ENCODE measurements at regions not wholly inside any gene's neighbourhood (a gene's known extent, or its start where the extent isn't known, plus 50 kb on each side); places are given as distances from the start of the nearest gene placed in this dataset.

GRCh38 chr6:44682987-44683779 is 295.7 kb downstream of the CDC5L start:
- no peak for DNase-seq

- no peak for DNase-seq
Measured at GRCh38 chr6:44685213-44685612, 297.7 kb downstream of the CDC5L start.

- DNase-seq = no peak
Measured at GRCh38 chr6:44696099-44696498, 308.6 kb downstream of the CDC5L start.

GRCh38 chr6:44696686-44697085 is 309.2 kb downstream of the CDC5L start:
- no peak for DNase-seq

GRCh38 chr6:44697327-44697726 is 309.8 kb downstream of the CDC5L start:
- no peak for DNase-seq

- DNase-seq = no peak
Measured at GRCh38 chr6:44698602-44699001, 311.1 kb downstream of the CDC5L start.

GRCh38 chr6:44699082-44699481 is 311.6 kb downstream of the CDC5L start:
- no peak for DNase-seq

- no peak for DNase-seq
Measured at GRCh38 chr6:44699851-44700250, 312.3 kb downstream of the CDC5L start.

- DNase-seq = no peak
Measured at GRCh38 chr6:44700422-44700821, 312.9 kb downstream of the CDC5L start.

- no peak for DNase-seq
Measured at GRCh38 chr6:44701038-44701636, 313.6 kb downstream of the CDC5L start.

GRCh38 chr6:44701637-44702101 is 314.2 kb downstream of the CDC5L start:
- no peak for DNase-seq

- DNase-seq = no peak
Measured at GRCh38 chr6:44702292-44702691, 314.8 kb downstream of the CDC5L start.

- DNase-seq = no peak
Measured at GRCh38 chr6:44704240-44705150, 317.0 kb downstream of the CDC5L start.

GRCh38 chr6:44705596-44705995 is 318.1 kb downstream of the CDC5L start:
- no peak for DNase-seq

GRCh38 chr6:44706011-44706410 is 318.5 kb downstream of the CDC5L start:
- no peak for DNase-seq

GRCh38 chr6:44708208-44708607 is 320.7 kb downstream of the CDC5L start:
- DNase-seq = no peak

GRCh38 chr6:44712353-44713111 is 325.0 kb downstream of the CDC5L start:
- no peak for DNase-seq

GRCh38 chr6:44715188-44715587 is 327.7 kb downstream of the CDC5L start:
- DNase-seq = no peak

GRCh38 chr6:44715925-44716324 is 328.4 kb downstream of the CDC5L start:
- no peak for DNase-seq

GRCh38 chr6:44717431-44717830 is 329.9 kb downstream of the CDC5L start:
- no peak for DNase-seq

- no peak for DNase-seq
Measured at GRCh38 chr6:44721954-44722578, 334.6 kb downstream of the CDC5L start.

GRCh38 chr6:44722736-44723135 is 335.2 kb downstream of the CDC5L start:
- no peak for DNase-seq

Data from effector CD8-positive, alpha-beta T cell (primary cell).